NT2/D1 (cell line): ENCODE measurements at regions not wholly inside any gene's neighbourhood (a gene's known extent, or its start where the extent isn't known, plus 50 kb on each side); places are given as distances from the start of the nearest gene placed in this dataset.

Experiments used
- DNase-seq: peaks from one replicate; pipeline ENCODE4 v3.0.0-alpha.2; 2011; ENCODE audit warnings: low read depth, low spot score
- H3K27me3 ChIP-seq: 2 replicates; pipeline ENCODE4 v1.6.0; 2011; ENCODE audit warnings: mild to moderate bottlenecking; ENCODE audit not compliant: insufficient read length, insufficient read depth
- H3K36me3 ChIP-seq: 2 replicates; pipeline ENCODE4 v1.6.1; 2011; ENCODE audit warnings: mild to moderate bottlenecking, low read length, mixed read lengths; ENCODE audit not compliant: insufficient read depth, insufficient read length
- H3K4me1 ChIP-seq: 2 replicates; pipeline ENCODE4 v1.5.1; 2011; ENCODE audit not compliant: insufficient read depth, insufficient read length
- H3K4me3 ChIP-seq: 2 replicates; pipeline ENCODE4 v1.5.1; 2011; ENCODE audit warnings: low read depth; ENCODE audit not compliant: insufficient read length
- H3K9ac ChIP-seq: 2 replicates; pipeline ENCODE4 v1.6.0; 2011; ENCODE audit warnings: low read depth; ENCODE audit not compliant: insufficient read length
- H3K9me3 ChIP-seq: 2 replicates; pipeline ENCODE4 v1.5.1; 2011; ENCODE audit warnings: mild to moderate bottlenecking, low read length; ENCODE audit not compliant: insufficient read depth
- SUZ12 ChIP-seq: IDR thresholded peaks from 2 replicates; pipeline ENCODE4 v1.6.1; 2011; ENCODE audit not compliant: insufficient read length, insufficient read depth; ENCODE audit errors: extremely low read depth
- YY1 ChIP-seq: IDR thresholded peaks from 2 replicates; pipeline ENCODE4 v1.6.1; 2011; ENCODE audit not compliant: insufficient read length, insufficient read depth
- ZNF274 ChIP-seq: IDR thresholded peaks from 2 replicates; pipeline ENCODE4 v1.6.1; 2011; ENCODE audit warnings: mild to moderate bottlenecking, low read depth, low read length

GRCh38 chr9:115200711-115201505 is 83.0 kb upstream of the TNC start:
- TF ChIP-seq SUZ12 (no peak), ZNF274 (no peak), YY1 (no peak)
- peaks cover 4% of the 10 kb centered on the region for H3K4me1 ChIP-seq
- H3K27me3 ChIP-seq: no peaks in the 10 kb centered on the region
- no peak for DNase-seq
- H3K9ac ChIP-seq: no peak overlapping the region
- no peaks in the 10 kb centered on the region for H3K9me3 ChIP-seq
- H3K4me3 ChIP-seq: no peak overlapping the region
- H3K36me3 ChIP-seq: no peaks in the 10 kb centered on the region

GRCh38 chr9:115202181-115202580 is 84.2 kb upstream of the TNC start:
- H3K9me3 ChIP-seq: no peaks in the 10 kb centered on the region
- TF ChIP-seq ZNF274 (no peak), SUZ12 (no peak), YY1 (no peak)
- H3K36me3 ChIP-seq: no peaks in the 10 kb centered on the region
- H3K9ac ChIP-seq: no peak overlapping the region
- H3K4me3 ChIP-seq: no peak overlapping the region
- H3K27me3 ChIP-seq: no peaks in the 10 kb centered on the region
- no peak for DNase-seq
- peaks cover 4% of the 10 kb centered on the region for H3K4me1 ChIP-seq

- Histone ChIP-seq H3K36me3 (no peaks in the 10 kb centered on the region), H3K27me3 (no peaks in the 10 kb centered on the region), H3K9me3 (no peaks in the 10 kb centered on the region), H3K4me3 (no peak overlapping the region), H3K4me1 (peaks cover 1% of the 10 kb centered on the region), H3K9ac (no peak overlapping the region)
- DNase-seq: no peak
- no peak for TF ChIP-seq YY1
- TF ChIP-seq SUZ12: no peak
- no peak for TF ChIP-seq ZNF274
These were observed 85.2 kb upstream of the TNC start for GRCh38 chr9:115202960-115203751.

DNA sequence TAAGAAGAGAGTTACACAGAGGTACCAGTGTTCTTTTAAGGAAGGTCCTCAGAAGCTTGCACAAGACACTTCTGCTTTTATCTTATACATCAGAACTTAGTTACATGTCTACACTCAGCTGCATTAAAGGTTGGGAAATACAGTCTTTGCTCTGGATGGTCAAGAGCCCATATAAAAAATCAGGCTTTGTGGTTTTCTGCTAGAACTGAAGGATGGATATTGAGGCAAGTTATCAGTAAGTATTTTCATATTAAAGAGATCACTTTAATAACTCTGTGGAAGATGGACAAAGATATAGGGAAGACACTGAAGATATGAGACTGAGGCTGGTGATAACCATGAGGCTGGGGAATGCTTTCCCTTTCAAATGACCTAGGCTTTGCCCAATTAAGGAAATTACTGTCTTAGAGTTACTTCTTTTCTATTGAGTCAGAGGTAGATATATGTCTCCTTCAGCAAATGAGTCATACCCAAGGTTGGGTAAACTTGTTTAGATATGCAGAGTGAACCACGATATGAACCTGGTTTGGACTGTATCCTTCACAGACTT is 87.0 kb upstream of the TNC start:
- Histone ChIP-seq H3K9me3 (no peaks in the 10 kb centered on the region), H3K36me3 (no peaks in the 10 kb centered on the region), H3K9ac (no peak overlapping the region), H3K4me3 (no peak overlapping the region), H3K27me3 (no peaks in the 10 kb centered on the region), H3K4me1 (no peaks in the 10 kb centered on the region)
- no peak for TF ChIP-seq YY1
- TF ChIP-seq SUZ12: no peak
- TF ChIP-seq ZNF274: no peak
- no peak for DNase-seq

GRCh38 chr9:115207003-115207836 is 89.3 kb upstream of the TNC start:
- H3K9ac ChIP-seq: no peak overlapping the region
- no peaks in the 10 kb centered on the region for H3K9me3 ChIP-seq
- no peak for TF ChIP-seq SUZ12
- DNase-seq: peak; percentile 32
- no peaks in the 10 kb centered on the region for H3K27me3 ChIP-seq
- no peaks in the 10 kb centered on the region for H3K4me1 ChIP-seq
- no peak overlapping the region for H3K4me3 ChIP-seq
- no peaks in the 10 kb centered on the region for H3K36me3 ChIP-seq

GRCh38 chr9:115208501-115208900 is 90.5 kb upstream of the TNC start:
- no peak overlapping the region for H3K4me3 ChIP-seq

More at GRCh38 chr9:115208501-115208900, 90.5 kb upstream of the TNC start:
- Histone ChIP-seq H3K27me3 (no peaks in the 10 kb centered on the region), H3K9ac (no peak overlapping the region), H3K36me3 (no peaks in the 10 kb centered on the region), H3K4me1 (no peaks in the 10 kb centered on the region), H3K9me3 (no peaks in the 10 kb centered on the region)
- TF ChIP-seq YY1: no peak
- no peak for TF ChIP-seq ZNF274
- TF ChIP-seq SUZ12: no peak
- DNase-seq: no peak
